Activated CD4-positive, alpha-beta memory T cell treated with anti-CD3 and anti-CD28 coated beads for 36 hours (primary cell): ENCODE measurements at regions not wholly inside any gene's neighbourhood (a gene's known extent, or its start where the extent isn't known, plus 50 kb on each side); places are given as distances from the start of the nearest gene placed in this dataset.

Experiments
- CTCF ChIA-PET: fragments of 350-600 bp; sonication (Branson Sonifier 250); formaldehyde crosslinking; loops from one replicate; lab custom pipeline; 2021; ENCODE audit warnings: antibody characterized with exemption, inconsistent platforms; lab: Charles Lee
- POLR2A ChIA-PET: fragments of 350-600 bp; sonication (Branson Sonifier 250); formaldehyde crosslinking; loops from one replicate; lab custom pipeline; 2021; ENCODE audit warnings: antibody characterized with exemption; lab: Charles Lee
- DNase-seq: peaks from one replicate; pipeline ENCODE4 v3.0.0-alpha.2; 2020
- H3K27ac Mint-ChIP-seq: one replicate; pipeline ENCODE4 v1.8.0; 2021; ENCODE audit warnings: mixed read lengths
- H3K27me3 Mint-ChIP-seq: one replicate; pipeline ENCODE4 v1.8.0; 2021; ENCODE audit warnings: mixed read lengths
- H3K36me3 Mint-ChIP-seq: one replicate; pipeline ENCODE4 v1.8.0; 2021; ENCODE audit warnings: mixed read lengths
- H3K4me1 Mint-ChIP-seq: one replicate; pipeline ENCODE4 v1.8.0; 2021; ENCODE audit warnings: low read depth, mixed read lengths
- H3K4me3 Mint-ChIP-seq: one replicate; pipeline ENCODE4 v1.8.0; 2021; ENCODE audit warnings: mild to moderate bottlenecking, mixed read lengths
- H3K9me3 Mint-ChIP-seq: one replicate; pipeline ENCODE4 v1.8.0; 2021; ENCODE audit warnings: mixed read lengths
- intact Hi-C: fragments of 100-400 bp; cut with micrococcal nuclease; formaldehyde crosslinking; loops from one replicate; pipeline ENCODE4 v1.15.1; 2023

DNA sequence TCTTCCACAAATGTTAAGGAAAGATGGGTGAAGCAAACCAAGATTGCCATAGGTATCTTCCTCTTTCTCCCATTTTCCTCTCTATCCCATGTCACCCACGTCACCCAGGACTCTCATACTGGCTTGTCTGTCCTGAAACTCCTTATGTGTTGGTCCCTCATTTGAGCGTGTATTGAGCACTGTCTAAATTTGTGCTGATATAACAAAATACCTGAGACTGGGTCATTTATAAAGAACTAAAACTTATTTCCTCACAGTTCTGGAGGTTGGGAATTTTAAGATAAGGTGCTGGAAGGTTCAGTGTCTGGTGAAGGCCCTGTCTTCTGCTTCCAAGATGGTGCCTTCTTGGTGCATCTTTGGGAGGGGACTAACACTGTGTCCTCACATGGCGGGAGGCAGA is 186.9 kb upstream of the SLC24A5 start:
- intact Hi-C loops: no loop called here
- Mint-ChIP-seq H3K27ac (no peak overlapping the region), H3K27me3 (peaks cover 6% of the 10 kb centered on the region)

DNA sequence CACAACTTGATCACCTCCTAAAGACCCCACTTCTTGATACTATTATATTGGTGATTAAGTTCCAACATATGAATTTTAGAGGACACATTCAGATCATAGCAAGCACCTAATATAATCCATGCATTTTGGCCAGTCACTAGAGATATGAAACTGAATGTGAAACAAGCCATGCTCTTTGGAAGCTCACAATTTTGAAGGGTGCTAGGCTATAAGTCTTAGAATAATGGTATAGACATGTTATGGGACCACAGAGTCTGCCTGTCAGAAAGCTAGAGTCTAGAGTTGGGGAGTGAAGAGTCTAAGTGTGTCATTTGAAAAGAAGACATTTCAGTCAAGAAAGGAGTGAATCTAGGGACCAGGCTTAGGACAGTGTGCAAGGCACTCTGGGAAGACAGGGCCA is 186.4 kb upstream of the SLC24A5 start:
- no peak overlapping the region for H3K27ac Mint-ChIP-seq
- no peaks in the 10 kb centered on the region for H3K9me3 Mint-ChIP-seq
- intact Hi-C loops: no loop called here
- no peaks in the 10 kb centered on the region for H3K4me1 Mint-ChIP-seq
- POLR2A ChIA-PET: no interaction called here
- no peak overlapping the region for H3K4me3 Mint-ChIP-seq
- DNase-seq: no peak
- CTCF ChIA-PET: no interaction called here
- no peaks in the 10 kb centered on the region for H3K36me3 Mint-ChIP-seq
- peaks cover 6% of the 10 kb centered on the region for H3K27me3 Mint-ChIP-seq

More for the DNA sequence above, 186.9 kb upstream of the SLC24A5 start:
- ChIA-PET POLR2A (no interaction called here), CTCF (no interaction called here)
- Mint-ChIP-seq H3K36me3 (no peaks in the 10 kb centered on the region), H3K4me1 (no peaks in the 10 kb centered on the region), H3K4me3 (no peak overlapping the region), H3K9me3 (no peaks in the 10 kb centered on the region)
- DNase-seq: no peak

DNA sequence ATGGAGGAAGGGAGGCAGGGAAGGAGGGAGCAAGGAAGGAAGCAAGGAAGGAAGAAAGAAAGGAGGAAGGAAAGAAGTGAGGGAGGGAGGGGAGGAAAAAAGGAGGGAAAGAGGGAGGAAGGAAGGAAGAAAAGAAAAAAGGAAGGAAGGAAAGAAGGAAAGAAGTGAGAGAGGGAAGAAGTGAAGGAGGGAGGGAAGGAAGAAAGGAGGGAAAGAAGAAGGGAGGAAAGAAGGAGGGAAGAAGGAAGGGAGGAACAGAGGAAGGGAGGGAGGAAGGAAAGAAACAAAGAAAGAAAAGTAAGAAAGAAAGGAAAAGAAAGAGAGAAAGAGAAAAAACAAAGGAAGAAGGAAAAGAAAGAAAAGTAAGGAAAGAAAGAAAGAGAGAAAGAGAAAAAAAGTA is 183.0 kb upstream of the SLC24A5 start:
- Mint-ChIP-seq H3K27ac (no peak overlapping the region), H3K4me1 (no peaks in the 10 kb centered on the region), H3K27me3 (peaks cover 6% of the 10 kb centered on the region), H3K9me3 (no peaks in the 10 kb centered on the region), H3K4me3 (no peak overlapping the region), H3K36me3 (no peaks in the 10 kb centered on the region)
- intact Hi-C loops: no loop called here
- ChIA-PET CTCF (no interaction called here), POLR2A (no interaction called here)
- DNase-seq: no peak

DNA sequence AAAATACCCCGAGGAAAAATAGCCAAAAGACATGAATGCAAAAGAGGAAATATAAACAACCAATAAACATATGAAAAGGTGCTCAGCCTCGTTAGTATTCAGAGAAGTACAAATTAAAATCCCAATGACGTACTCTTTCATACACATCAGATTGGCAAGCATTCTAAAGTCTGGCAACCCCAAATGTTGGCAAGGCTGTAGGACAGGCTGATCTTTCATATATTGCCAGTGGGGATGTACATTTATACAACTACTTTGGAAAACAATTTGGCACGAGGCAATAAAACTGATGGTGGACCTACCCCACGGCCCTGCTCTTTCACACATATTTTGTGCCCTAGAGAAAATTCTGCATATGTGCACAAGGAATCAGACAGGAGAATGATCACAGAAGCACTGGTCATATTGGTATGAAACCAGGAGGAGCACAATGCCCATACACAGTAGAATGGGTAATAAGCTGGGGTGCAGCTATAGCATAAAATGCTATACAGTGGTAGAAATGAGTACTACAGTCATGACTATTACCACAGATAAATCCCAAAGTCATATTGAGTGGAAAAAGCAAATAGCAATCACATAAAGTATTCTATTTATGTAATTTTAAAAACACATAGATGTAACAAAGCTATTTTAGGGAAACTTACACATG is 176.0 kb upstream of the SLC24A5 start:
- ChIA-PET POLR2A (no interaction called here), CTCF (no interaction called here)
- no peaks in the 10 kb centered on the region for H3K4me1 Mint-ChIP-seq
- no peaks in the 10 kb centered on the region for H3K36me3 Mint-ChIP-seq
- DNase-seq: no peak
- no peaks in the 10 kb centered on the region for H3K9me3 Mint-ChIP-seq
- no peak overlapping the region for H3K4me3 Mint-ChIP-seq
- intact Hi-C loops: no loop called here
- H3K27me3 Mint-ChIP-seq: no peaks in the 10 kb centered on the region
- H3K27ac Mint-ChIP-seq: no peak overlapping the region

DNA sequence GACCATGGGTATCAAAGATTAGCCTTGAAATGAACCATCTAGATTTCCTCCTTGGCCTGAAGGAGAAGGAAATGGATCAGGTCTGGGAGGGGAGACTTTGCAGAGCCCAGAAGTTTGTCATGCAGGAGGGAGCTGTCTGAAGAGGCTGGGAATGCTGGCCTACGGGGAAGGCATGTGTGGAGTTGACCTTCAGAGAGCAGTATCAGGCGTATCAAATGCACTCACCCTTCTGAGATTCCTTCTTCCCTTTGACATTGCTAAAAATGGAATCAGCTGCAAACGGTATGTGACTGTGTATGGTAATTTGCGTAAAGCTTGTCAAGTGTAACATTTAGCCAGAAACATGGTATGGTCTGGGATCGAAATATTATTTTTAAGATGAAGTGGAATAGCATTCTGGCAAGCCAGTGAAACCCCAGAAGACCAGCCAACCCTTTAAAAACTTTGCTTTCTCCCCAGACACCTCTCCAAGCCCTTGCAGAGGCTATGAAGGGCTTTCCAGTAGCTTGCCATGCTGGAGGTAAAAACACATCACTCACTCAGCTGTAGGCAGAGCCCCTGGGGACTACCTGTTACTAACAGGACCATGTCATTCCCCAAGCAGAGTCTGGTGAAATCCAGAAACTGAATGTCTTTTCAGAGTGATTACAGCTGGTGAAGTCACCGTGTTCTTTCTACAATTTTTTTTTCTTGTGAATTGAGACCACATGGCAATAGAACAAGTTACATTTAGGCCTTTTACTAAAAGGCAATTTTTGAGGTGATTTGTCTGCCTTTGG is 174.7 kb upstream of the SLC24A5 start:
- ChIA-PET POLR2A (no interaction called here), CTCF (no interaction called here)
- Mint-ChIP-seq H3K27ac (no peak overlapping the region), H3K9me3 (no peaks in the 10 kb centered on the region), H3K27me3 (no peaks in the 10 kb centered on the region), H3K4me3 (no peak overlapping the region), H3K4me1 (no peaks in the 10 kb centered on the region), H3K36me3 (no peaks in the 10 kb centered on the region)
- no peak for DNase-seq
- intact Hi-C loops: no loop called here

DNA sequence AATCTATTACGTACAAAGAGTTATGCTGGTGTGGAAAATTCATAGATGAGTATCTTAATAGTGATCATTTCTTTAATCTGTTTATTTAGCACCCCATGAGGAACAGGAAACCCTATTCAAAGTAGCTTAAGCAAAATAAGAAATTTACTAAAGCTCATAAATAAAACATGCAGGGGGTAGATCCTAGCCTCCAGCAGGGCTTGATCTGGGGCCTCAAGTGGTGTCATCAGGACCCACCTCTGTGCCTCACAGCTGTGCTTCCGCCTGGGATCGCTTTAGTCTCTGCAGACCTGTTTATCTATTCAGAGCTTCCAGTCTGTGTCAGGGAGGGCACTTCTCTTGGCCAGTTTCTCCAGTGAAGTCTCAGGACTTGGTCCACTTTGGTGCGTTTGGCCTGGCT is 171.0 kb upstream of the SLC24A5 start:
- no peaks in the 10 kb centered on the region for H3K4me1 Mint-ChIP-seq
- ChIA-PET CTCF (interaction anchor here (1.0 kb wide), 1 partner anchor 238 kb away, joined by 3 read pairs; no protein-coding TSS in a partner anchor), POLR2A (no interaction called here)
- no peak for DNase-seq
- H3K9me3 Mint-ChIP-seq: no peaks in the 10 kb centered on the region
- H3K36me3 Mint-ChIP-seq: no peaks in the 10 kb centered on the region
- H3K27ac Mint-ChIP-seq: no peak overlapping the region
- no peak overlapping the region for H3K4me3 Mint-ChIP-seq
- intact Hi-C loops: no loop called here
- no peaks in the 10 kb centered on the region for H3K27me3 Mint-ChIP-seq

DNA sequence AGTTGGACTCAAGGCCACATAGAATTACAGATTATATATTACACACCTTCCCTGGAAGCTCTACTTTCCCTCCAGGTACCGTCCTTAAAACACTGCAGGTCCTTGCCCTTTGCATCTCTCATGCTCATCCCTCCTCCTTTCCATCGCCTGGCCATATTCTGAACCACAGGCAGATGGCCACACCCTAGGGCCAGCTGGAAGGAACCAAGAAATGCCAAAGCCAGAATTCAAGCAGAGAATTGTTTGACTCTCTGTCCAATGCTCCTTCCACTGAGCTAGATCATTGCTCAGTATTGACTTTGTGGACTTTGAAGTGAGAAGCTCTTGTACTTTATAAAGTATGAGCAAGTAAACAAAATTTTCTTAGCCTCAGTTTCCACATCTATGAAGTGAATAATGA is 170.3 kb upstream of the SLC24A5 start:
- intact Hi-C loops: no loop called here
- H3K27ac Mint-ChIP-seq: no peak overlapping the region
- DNase-seq: no peak
- no peaks in the 10 kb centered on the region for H3K4me1 Mint-ChIP-seq
- H3K36me3 Mint-ChIP-seq: no peaks in the 10 kb centered on the region
- H3K4me3 Mint-ChIP-seq: no peak overlapping the region
- H3K9me3 Mint-ChIP-seq: no peaks in the 10 kb centered on the region
- POLR2A ChIA-PET: no interaction called here
- no peaks in the 10 kb centered on the region for H3K27me3 Mint-ChIP-seq
- CTCF ChIA-PET: interaction anchor here (1.0 kb wide), 1 partner anchor 239 kb away, joined by 3 read pairs; no protein-coding TSS in a partner anchor

DNA sequence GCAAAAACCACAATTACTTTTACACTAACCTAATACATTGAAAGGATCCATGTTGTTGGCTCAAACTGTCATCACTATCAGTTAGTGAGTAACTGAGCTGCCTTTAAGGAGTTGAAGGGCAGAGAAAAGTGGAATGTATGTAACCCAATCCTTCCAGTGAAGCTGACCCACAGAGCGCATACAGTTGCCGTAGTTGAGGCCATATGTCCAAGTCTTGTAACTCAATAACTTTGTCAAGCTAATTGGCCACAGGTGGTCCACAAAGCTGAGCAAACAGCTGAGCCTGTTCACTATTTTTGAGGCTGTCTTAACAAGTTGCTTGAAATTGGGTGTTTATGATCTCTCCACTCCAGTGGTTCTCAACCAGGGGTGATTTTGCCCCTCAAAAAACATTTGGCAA is 169.0 kb upstream of the SLC24A5 start:
- no peaks in the 10 kb centered on the region for H3K9me3 Mint-ChIP-seq

DNA sequence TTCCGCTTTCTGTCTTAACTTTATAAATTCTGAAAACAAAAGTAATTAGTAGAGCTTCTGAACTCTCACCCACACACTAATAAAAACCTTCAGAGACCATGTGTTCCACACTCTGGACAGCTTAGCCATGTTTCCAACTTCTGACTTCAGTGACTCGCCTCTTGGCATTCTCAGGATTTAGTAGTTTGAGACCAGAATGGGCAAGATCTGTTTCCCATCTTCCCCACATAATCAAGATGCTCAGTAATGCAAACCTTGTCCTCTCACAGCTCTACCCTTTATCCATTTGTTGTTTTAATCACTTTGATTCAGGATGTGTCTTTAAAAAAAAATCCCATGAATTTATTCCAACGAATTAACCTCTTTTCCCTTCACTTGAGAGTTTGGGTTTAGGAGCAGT is 166.6 kb upstream of the SLC24A5 start:
- no peak overlapping the region for H3K4me3 Mint-ChIP-seq
- H3K27ac Mint-ChIP-seq: no peak overlapping the region
- no peaks in the 10 kb centered on the region for H3K36me3 Mint-ChIP-seq
- no peak for DNase-seq
- no peaks in the 10 kb centered on the region for H3K9me3 Mint-ChIP-seq
- H3K4me1 Mint-ChIP-seq: no peaks in the 10 kb centered on the region
- no peaks in the 10 kb centered on the region for H3K27me3 Mint-ChIP-seq
- ChIA-PET CTCF (no interaction called here), POLR2A (no interaction called here)
- intact Hi-C loops: no loop called here

More for the DNA sequence above, 169.0 kb upstream of the SLC24A5 start:
- Mint-ChIP-seq H3K27ac (no peak overlapping the region), H3K27me3 (no peaks in the 10 kb centered on the region), H3K4me3 (no peak overlapping the region), H3K4me1 (no peaks in the 10 kb centered on the region), H3K36me3 (no peaks in the 10 kb centered on the region)
- ChIA-PET CTCF (no interaction called here), POLR2A (no interaction called here)
- intact Hi-C loops: no loop called here
- DNase-seq: no peak

DNA sequence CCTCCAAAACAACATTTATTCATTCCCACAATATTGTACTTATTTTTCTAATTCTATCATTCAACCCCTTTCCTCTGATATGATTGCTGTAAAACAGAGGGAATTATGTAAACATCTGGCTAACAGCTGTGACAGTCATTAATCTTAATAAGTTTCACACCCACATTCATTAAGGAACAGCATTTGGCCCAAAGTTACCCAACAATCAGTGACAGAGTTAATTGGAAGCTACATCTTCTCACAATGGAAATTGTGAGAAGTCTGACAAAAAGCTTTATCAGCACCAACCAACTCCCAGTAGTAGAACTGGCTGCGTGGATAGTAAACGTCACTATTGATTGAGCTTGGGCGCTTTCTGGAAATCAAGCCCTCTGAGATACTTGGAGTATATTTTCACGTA is 165.8 kb upstream of the SLC24A5 start:
- DNase-seq: no peak

DNA sequence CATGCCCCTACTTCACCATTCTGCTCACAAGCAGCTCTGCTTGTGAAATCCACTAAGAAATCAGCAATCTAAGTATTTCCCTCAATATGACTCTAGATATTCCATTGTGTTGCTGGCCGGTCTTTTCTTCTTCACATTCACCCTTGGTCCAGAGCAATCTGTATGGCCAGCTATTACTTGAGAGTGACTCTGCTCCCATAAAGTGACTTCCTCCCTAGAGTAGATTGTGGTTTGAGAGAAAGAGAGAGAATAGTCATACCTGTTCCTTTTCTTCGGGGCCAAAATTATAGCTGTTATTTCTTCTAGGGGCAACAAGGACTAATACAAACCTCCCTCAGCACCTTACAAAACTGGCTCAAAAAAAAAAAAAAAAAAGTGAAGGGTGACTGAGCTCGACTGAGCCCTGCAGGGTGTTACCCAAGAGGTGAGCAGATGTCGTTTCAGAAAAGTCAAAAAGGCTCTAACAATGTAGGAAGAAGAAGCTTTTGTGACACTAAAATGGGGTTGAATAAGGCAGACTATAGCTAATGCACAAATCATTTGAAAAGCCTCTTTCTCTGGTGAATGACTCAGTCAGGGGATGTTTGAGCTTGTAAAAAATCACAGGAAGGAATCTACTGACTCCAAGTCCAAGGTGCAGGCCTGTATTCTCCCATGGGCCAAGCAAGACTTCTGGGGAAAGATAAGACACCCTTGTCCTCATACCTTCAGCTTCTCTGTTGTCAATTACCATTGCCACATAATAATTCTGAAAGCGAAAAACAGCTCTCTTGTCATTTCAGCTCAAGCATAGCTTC is 161.0 kb upstream of the SLC24A5 start:
- ChIA-PET CTCF (interaction anchor here (0.6 kb wide), 1 partner anchor 178 kb away, joined by 3 read pairs; no protein-coding TSS in a partner anchor), POLR2A (no interaction called here)
- Mint-ChIP-seq H3K9me3 (peaks cover 2% of the 10 kb centered on the region), H3K27ac (no peak overlapping the region), H3K36me3 (no peaks in the 10 kb centered on the region), H3K27me3 (peaks cover 6% of the 10 kb centered on the region), H3K4me3 (no peak overlapping the region), H3K4me1 (peaks cover 11% of the 10 kb centered on the region)
- intact Hi-C loops: no loop called here
- no peak for DNase-seq

More for the DNA sequence above, 165.8 kb upstream of the SLC24A5 start:
- CTCF ChIA-PET: no interaction called here
- no peak overlapping the region for H3K27ac Mint-ChIP-seq
- no peaks in the 10 kb centered on the region for H3K4me1 Mint-ChIP-seq
- H3K27me3 Mint-ChIP-seq: no peaks in the 10 kb centered on the region
- H3K9me3 Mint-ChIP-seq: no peaks in the 10 kb centered on the region
- H3K4me3 Mint-ChIP-seq: no peak overlapping the region
- POLR2A ChIA-PET: no interaction called here
- intact Hi-C loops: no loop called here
- no peaks in the 10 kb centered on the region for H3K36me3 Mint-ChIP-seq

DNA sequence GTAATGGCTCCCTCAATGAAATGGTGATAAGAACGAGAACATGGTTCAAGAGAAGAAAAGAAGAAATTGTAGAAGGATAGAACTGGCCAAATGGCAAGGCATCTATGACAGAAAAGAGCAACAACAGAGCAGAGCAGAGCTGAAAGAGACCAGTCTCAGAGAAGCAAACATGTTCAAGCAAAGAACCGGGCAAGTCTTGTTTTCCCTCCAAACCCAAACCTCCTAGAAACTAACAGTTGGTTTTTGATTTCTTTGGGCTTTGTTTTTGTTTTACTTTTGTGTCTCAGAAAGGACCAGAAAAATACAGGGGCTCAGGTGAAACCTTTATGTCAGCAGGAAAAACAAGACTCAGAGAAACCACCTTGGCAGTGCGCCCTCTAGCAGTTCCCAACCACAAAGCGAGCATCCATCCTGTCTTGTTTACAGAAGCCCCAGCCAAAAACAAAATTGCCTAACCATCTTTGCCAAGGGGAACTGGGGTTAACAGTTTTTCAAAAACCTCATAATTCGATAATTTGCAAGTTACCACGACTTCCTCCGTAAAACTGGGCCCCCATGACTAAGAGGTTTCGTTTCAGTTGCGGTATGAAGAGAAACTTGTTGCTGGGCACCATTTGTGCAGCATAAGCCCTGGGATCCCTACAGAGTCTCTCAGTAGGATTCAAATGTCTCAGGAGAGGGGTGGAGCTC is 159.2 kb upstream of the SLC24A5 start:
- H3K4me3 Mint-ChIP-seq: no peak overlapping the region
- H3K4me1 Mint-ChIP-seq: peaks cover 11% of the 10 kb centered on the region
- ChIA-PET POLR2A (no interaction called here), CTCF (no interaction called here)
- intact Hi-C loops: no loop called here
- H3K27ac Mint-ChIP-seq: peak overlapping the region; percentile 42
- H3K9me3 Mint-ChIP-seq: peaks cover 2% of the 10 kb centered on the region
- DNase-seq: peak; percentile 25
- H3K36me3 Mint-ChIP-seq: no peaks in the 10 kb centered on the region
- H3K27me3 Mint-ChIP-seq: peaks cover 6% of the 10 kb centered on the region
